K562 (cell line): ENCODE measurements at regions not wholly inside any gene's neighbourhood (a gene's known extent, or its start where the extent isn't known, plus 50 kb on each side); places are given as distances from the start of the nearest gene placed in this dataset.

Experiments
- HIVEP1 ChIP-seq: fragments of 250-450 bp; sonication (Bioruptor Pico); IDR thresholded peaks from 2 replicates; pipeline ENCODE4 v1.4.0; 2020; ENCODE audit warnings: mild to moderate bottlenecking
- MYC ChIP-seq, 2 experiments: fragments of 250-450 bp in 1 of 2; sonication (Bioruptor Pico) in 1 of 2; IDR thresholded peaks; 2 replicates each; pipeline versions ENCODE4 v1.5.1 to v1.6.1; 2012 to 2021; ENCODE audit warnings: low read depth in 2 of 2, borderline replicate concordance in 1 of 2, improper control_type of control experiment in 1 of 2, low read length in 1 of 2, mild to moderate bottlenecking in 1 of 2, moderate library complexity in 1 of 2
- RBM14 ChIP-seq: fragments of 200-400 bp; formaldehyde crosslinking; IDR thresholded peaks from 2 replicates; pipeline ENCODE4 v1.6.1; 2018; ENCODE audit warnings: low read depth, mild to moderate bottlenecking, low read length, moderate library complexity, borderline replicate concordance; ENCODE audit not compliant: insufficient read depth
- TAF1 ChIP-seq: IDR thresholded peaks from 2 replicates; pipeline ENCODE4 v1.6.1; 2011; ENCODE audit warnings: mild to moderate bottlenecking, low read length, moderate library complexity; ENCODE audit not compliant: insufficient read depth, control insufficient read depth, severe bottlenecking; ENCODE audit errors: extremely low read depth
- TF ChIP-seq, protein P1 (sequence below): sonication (generic); formaldehyde crosslinking; IDR thresholded peaks from 2 replicates; pipeline ENCODE4 v1.9.0; 2022; ENCODE audit warnings: mild to moderate bottlenecking, missing genetic modification reagents

DNA sequence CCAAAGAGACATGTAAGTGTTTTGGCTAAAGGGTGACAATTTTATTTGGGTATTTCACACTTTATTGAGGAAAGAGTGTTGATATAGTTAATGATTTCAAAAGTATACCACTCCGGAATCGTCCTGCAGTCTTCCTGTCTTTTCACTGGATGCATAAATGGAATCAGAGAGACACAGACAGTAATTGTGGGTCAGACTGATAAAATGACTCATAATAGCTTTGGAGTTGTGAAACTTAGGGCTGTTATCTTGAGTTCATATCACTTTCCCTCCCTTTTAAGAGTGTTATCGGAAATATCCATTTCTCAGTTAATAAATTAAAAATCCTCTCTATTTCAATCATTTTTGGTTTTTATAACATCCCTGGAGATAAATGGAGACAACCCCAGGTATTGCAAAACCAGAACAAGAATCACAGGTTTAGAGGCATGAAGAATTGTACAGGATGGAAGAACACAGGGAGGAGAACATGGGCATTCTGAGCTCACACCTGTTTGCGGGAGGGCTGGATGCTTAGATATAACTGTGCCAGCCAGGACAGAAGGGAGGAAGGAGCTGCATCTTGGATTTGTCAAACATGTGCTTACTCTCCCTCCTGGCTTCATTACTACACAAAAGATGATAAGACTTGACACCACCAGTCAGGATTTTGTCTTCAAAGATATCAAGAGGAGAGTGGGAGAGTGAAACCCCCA lies 185.4 kb downstream of the LMO4 start:
- TF ChIP-seq HIVEP1 (CRISPR knock-in tag): no peak
- no peak for TF ChIP-seq MYC (IDR thresholded peaks at IDR 0.05; ENCODE audit: low read depth, low read length)
- no peak for TF ChIP-seq MYC (CRISPR knock-in tag; IDR thresholded peaks at IDR 0.05; ENCODE audit: borderline replicate concordance, low read depth)
- TF ChIP-seq RBM14: no peak
- no peak for TF ChIP-seq TAF1
- TF ChIP-seq, protein P1, sequence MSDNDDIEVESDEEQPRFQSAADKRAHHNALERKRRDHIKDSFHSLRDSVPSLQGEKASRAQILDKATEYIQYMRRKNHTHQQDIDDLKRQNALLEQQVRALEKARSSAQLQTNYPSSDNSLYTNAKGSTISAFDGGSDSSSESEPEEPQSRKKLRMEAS (CRISPR knock-in tag): no peak
